Activated naive CD8-positive, alpha-beta T cell (primary cell): ENCODE measurements at regions not wholly inside any gene's neighbourhood (a gene's known extent, or its start where the extent isn't known, plus 50 kb on each side); places are given as distances from the start of the nearest gene placed in this dataset.

Experiments used
- H3K27ac Mint-ChIP-seq: one replicate; pipeline ENCODE4 v1.8.0; 2021; ENCODE audit warnings: mixed read lengths
- H3K27me3 Mint-ChIP-seq: one replicate; pipeline ENCODE4 v1.8.0; 2021; ENCODE audit warnings: mixed read lengths
- H3K36me3 Mint-ChIP-seq: one replicate; pipeline ENCODE4 v1.8.0; 2021; ENCODE audit warnings: mixed read lengths
- H3K4me1 Mint-ChIP-seq: one replicate; pipeline ENCODE4 v1.8.0; 2021; ENCODE audit warnings: low read depth, mixed read lengths
- H3K4me3 Mint-ChIP-seq: one replicate; pipeline ENCODE4 v1.8.0; 2021; ENCODE audit warnings: mild to moderate bottlenecking, mixed read lengths
- H3K9me3 Mint-ChIP-seq: one replicate; pipeline ENCODE4 v1.8.0; 2021; ENCODE audit warnings: low read depth, mixed read lengths

DNA sequence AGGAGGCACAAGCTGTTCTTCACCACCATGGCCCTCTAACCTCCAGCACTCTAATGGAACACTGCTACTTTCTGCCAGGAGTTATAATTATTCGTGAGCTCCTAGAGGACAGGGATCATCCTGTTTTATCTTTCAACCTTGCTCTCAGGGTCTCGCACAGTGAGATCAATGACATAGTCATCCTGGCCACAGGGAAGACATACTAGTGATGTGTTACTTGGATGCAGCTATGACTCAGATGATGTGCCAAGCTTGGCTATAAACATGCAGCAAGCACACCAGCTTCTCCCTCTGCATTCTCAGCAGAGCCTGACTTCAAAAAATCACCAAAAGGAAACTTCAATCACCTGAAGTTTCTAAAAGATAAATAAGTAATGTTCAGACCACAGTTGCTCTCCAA is 203.8 kb upstream of the HES1 start:
- Mint-ChIP-seq H3K27ac (no peak overlapping the region), H3K9me3 (no peaks in the 10 kb centered on the region), H3K4me3 (no peak overlapping the region), H3K36me3 (no peaks in the 10 kb centered on the region), H3K4me1 (no peaks in the 10 kb centered on the region), H3K27me3 (peaks cover 7% of the 10 kb centered on the region)

DNA sequence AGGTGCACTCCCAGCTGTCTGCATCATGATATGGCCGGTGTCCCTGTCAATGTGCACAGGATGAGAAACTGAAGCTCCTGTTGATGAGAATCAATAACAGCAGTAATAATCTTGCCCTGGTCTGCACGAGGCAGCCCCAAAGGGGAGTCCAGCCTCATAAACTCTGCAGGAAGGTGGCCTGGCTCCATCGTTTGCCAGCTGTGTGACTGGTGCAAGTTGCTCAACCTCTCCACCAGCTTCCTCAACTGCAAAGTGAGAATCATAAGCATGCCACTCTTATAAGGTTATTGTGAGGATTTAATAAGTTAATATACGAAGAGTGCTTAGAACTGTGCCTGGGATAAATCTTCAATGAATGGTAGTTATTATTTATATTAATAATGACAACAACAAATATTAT is 203.4 kb upstream of the HES1 start:
- Mint-ChIP-seq H3K9me3 (no peaks in the 10 kb centered on the region), H3K36me3 (no peaks in the 10 kb centered on the region), H3K4me3 (no peak overlapping the region), H3K27ac (no peak overlapping the region), H3K27me3 (peaks cover 7% of the 10 kb centered on the region), H3K4me1 (no peaks in the 10 kb centered on the region)

DNA sequence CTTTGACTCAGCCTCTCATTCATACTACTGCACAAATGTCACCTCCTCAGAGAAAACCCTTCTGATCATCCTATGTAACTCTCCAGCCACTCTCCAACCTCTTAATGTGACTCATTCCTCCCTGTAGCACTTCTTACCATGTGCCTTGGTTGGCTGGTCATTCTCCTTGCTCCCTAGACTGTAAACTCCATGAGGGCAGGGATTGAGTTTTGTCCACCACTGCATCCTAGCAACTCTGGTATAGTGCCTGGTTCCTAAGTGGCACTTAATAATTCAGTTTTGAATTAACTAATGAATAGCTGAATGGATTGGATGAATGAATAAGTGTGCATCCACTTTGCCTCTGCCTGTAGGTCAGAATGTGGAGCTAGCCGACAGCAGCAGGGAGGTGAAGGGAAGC is 202.5 kb upstream of the HES1 start:
- Mint-ChIP-seq H3K4me1 (no peaks in the 10 kb centered on the region), H3K36me3 (no peaks in the 10 kb centered on the region), H3K27ac (no peak overlapping the region), H3K9me3 (no peaks in the 10 kb centered on the region), H3K27me3 (peaks cover 8% of the 10 kb centered on the region), H3K4me3 (no peak overlapping the region)

- H3K27me3 Mint-ChIP-seq, result peaks cover 5% of the 10 kb centered on the region
- no peaks in the 10 kb centered on the region for H3K4me1 Mint-ChIP-seq
- no peak overlapping the region for H3K4me3 Mint-ChIP-seq
- H3K27ac Mint-ChIP-seq, result no peak overlapping the region
- no peaks in the 10 kb centered on the region for H3K9me3 Mint-ChIP-seq
- no peaks in the 10 kb centered on the region for H3K36me3 Mint-ChIP-seq
Observed at GRCh38 chr3:193935916-193936315, 200.0 kb upstream of the HES1 start.

GRCh38 chr3:193938613-193939012 is 197.3 kb upstream of the HES1 start:
- H3K27me3 Mint-ChIP-seq, result peaks cover 5% of the 10 kb centered on the region
- H3K4me1 Mint-ChIP-seq, result no peaks in the 10 kb centered on the region
- H3K9me3 Mint-ChIP-seq, result no peaks in the 10 kb centered on the region
- H3K27ac Mint-ChIP-seq, result no peak overlapping the region
- no peaks in the 10 kb centered on the region for H3K36me3 Mint-ChIP-seq
- no peak overlapping the region for H3K4me3 Mint-ChIP-seq

DNA sequence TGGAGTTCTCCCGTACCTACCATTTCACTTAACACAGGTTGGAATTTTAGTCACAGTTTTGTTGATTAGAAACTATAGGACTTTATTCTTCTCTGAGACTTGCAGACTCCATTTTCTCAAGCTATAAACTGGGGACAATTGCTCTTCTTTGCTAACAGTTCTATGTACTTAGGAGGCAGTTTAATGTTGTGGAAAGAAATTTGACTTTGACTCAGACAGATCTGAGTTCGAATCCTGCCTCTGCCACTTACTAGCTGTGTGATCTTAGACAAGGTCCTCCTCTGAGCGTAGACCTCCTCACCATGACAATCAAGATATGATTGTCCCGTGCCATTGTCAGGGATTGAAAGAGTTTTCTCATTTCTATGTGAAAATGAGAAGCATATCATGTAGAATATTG is 196.4 kb upstream of the HES1 start:
- Mint-ChIP-seq H3K27me3 (peaks cover 5% of the 10 kb centered on the region), H3K9me3 (no peaks in the 10 kb centered on the region), H3K27ac (no peak overlapping the region), H3K4me3 (no peak overlapping the region), H3K4me1 (no peaks in the 10 kb centered on the region), H3K36me3 (no peaks in the 10 kb centered on the region)

GRCh38 chr3:193940526-193940925 is 195.4 kb upstream of the HES1 start:
- H3K36me3 Mint-ChIP-seq, result no peaks in the 10 kb centered on the region
- H3K9me3 Mint-ChIP-seq, result no peaks in the 10 kb centered on the region
- H3K27me3 Mint-ChIP-seq, result peaks cover 1% of the 10 kb centered on the region
- H3K4me3 Mint-ChIP-seq, result no peak overlapping the region
- no peaks in the 10 kb centered on the region for H3K4me1 Mint-ChIP-seq
- no peak overlapping the region for H3K27ac Mint-ChIP-seq

- Mint-ChIP-seq H3K9me3 (no peaks in the 10 kb centered on the region), H3K27ac (no peak overlapping the region), H3K36me3 (no peaks in the 10 kb centered on the region), H3K4me3 (no peak overlapping the region), H3K4me1 (no peaks in the 10 kb centered on the region), H3K27me3 (peaks cover 5% of the 10 kb centered on the region)
Observed at GRCh38 chr3:193941486-193941885, 194.5 kb upstream of the HES1 start.

DNA sequence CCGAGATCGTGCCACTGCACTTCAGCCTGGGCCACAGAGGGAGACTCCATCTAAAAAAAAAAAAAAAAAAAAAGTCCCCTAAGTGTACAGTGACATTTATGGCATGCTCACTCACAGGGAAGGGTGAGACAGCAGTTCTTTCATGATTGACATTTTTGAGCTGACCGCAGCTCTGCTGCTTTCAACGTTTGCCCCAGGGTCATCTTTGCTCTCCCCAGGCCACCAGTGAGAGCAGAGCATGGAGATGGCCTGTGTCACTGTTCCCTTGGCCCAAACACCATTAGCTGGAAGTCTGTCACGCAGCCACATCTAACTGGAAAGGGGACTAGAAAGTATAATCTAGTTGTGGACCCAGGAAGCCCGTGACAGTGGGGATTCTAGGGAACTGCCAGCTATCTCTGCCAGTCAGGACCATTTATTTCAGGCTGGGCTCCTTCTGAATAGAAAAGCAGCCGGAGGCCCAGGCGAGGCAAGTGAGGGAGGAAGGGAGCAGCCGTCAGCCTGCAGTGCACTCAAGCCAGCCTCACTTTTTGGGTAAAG is 193.4 kb upstream of the HES1 start:
- Mint-ChIP-seq H3K36me3 (no peaks in the 10 kb centered on the region), H3K4me1 (no peaks in the 10 kb centered on the region), H3K4me3 (no peak overlapping the region), H3K9me3 (no peaks in the 10 kb centered on the region), H3K27me3 (peaks cover 6% of the 10 kb centered on the region), H3K27ac (no peak overlapping the region)

GRCh38 chr3:193943200-193943599 is 192.7 kb upstream of the HES1 start:
- H3K27me3 Mint-ChIP-seq, result peaks cover 5% of the 10 kb centered on the region
- H3K27ac Mint-ChIP-seq, result no peak overlapping the region
- no peaks in the 10 kb centered on the region for H3K9me3 Mint-ChIP-seq
- H3K36me3 Mint-ChIP-seq, result no peaks in the 10 kb centered on the region
- no peaks in the 10 kb centered on the region for H3K4me1 Mint-ChIP-seq
- H3K4me3 Mint-ChIP-seq, result no peak overlapping the region

DNA sequence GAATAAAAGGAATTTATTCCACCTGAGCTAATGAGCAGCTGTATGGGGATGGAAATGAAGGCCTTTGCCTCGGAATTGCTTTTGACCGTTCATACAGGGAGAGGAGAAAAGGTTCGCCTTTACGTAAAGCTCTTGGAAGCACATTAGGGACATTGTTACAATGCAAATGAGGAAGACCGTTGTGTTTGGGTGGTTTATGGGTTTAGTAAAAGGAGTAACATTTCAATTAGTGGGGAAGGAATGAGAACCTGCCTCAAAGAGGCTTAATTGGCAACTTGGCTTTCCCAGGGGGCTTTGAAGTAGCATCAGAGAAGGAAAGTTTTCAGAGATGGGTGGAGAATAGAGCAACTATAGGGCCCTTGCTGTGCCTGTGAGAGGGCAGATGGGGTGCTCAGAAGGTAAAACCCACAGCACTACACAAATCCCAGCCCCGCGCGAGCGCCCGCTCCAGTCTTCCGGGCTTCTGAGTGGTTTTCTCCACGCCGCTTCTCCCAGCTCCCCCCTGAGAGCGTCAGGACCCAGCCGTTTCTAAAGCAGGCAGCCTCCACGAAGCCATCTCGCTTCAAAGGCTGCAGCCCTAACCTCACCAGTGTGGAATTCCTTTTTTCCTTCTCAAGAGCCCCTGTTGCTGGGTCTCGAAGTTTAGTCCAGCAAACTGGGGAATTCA is 192.0 kb upstream of the HES1 start:
- Mint-ChIP-seq H3K4me1 (no peaks in the 10 kb centered on the region), H3K4me3 (no peak overlapping the region), H3K9me3 (no peaks in the 10 kb centered on the region)

DNA sequence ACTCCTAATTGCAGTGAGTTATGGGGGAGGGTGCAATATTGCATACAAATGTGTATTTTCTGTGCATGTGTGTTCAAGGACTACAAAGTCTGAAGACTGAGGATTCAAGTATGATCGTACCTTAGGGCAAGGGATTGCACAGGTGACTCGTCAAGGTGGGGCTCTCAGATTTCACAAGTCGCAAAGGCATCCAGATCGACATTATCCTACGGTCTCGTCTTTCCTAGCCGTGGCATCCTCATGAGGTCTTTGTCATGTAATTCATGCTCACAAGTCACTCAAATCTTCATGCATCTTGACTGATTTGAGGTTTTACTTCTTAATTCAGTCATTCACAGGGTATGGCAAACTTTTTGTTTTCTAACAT is 191.4 kb upstream of the HES1 start:
- H3K27me3 Mint-ChIP-seq, result peaks cover 6% of the 10 kb centered on the region
- no peaks in the 10 kb centered on the region for H3K9me3 Mint-ChIP-seq
- no peaks in the 10 kb centered on the region for H3K4me1 Mint-ChIP-seq
- H3K36me3 Mint-ChIP-seq, result no peaks in the 10 kb centered on the region
- H3K4me3 Mint-ChIP-seq, result no peak overlapping the region
- no peak overlapping the region for H3K27ac Mint-ChIP-seq

More for the DNA sequence above, 192.0 kb upstream of the HES1 start:
- H3K36me3 Mint-ChIP-seq, result no peaks in the 10 kb centered on the region
- no peak overlapping the region for H3K27ac Mint-ChIP-seq
- H3K27me3 Mint-ChIP-seq, result peaks cover 6% of the 10 kb centered on the region

- Mint-ChIP-seq H3K36me3 (no peaks in the 10 kb centered on the region), H3K27ac (no peak overlapping the region), H3K4me3 (no peak overlapping the region), H3K4me1 (no peaks in the 10 kb centered on the region), H3K27me3 (peaks cover 6% of the 10 kb centered on the region), H3K9me3 (no peaks in the 10 kb centered on the region)
Observed at GRCh38 chr3:193945143-193945542, 190.8 kb upstream of the HES1 start.

DNA sequence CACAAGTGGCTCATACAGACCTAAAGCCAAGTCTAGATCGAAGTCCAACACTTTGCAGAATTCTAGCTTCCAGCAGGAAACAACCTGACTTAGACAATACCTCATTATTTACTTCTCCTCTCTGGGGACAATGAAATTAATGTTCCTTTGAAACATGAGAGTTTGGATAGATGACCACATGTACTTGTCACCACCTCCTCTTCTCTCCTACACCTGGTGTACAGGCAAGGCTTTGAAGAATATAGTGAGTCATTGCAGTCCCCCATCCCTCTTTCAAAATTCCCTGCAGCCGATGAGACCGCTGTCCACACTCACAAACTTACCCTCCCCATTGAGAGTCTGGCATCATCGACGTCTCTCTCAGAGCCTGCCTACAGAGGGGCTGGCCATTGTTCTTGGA is 189.0 kb upstream of the HES1 start:
- H3K27me3 Mint-ChIP-seq, result peaks cover 6% of the 10 kb centered on the region
- H3K27ac Mint-ChIP-seq, result no peak overlapping the region
- no peaks in the 10 kb centered on the region for H3K4me1 Mint-ChIP-seq
- H3K9me3 Mint-ChIP-seq, result no peaks in the 10 kb centered on the region
- no peak overlapping the region for H3K4me3 Mint-ChIP-seq
- no peaks in the 10 kb centered on the region for H3K36me3 Mint-ChIP-seq

DNA sequence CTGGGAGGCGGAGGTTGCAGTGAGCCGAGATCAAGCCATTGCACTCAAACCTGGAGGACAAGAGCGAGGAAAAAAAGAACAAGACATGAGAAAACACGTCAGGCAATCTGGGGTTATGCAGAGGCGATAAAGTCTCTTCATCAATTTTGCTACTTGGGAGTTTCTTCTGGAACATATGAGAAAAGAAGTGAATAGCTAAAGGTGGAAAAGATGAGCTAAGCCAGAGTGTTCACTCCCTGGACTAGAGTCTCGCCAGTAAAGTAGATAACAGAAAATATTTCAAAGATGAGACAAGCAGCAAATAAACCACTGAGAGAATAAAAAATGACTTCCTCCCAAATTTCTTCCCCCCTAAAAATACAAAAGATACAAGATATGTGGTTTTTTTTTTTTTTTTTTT is 188.4 kb upstream of the HES1 start:
- Mint-ChIP-seq H3K36me3 (no peaks in the 10 kb centered on the region), H3K27me3 (peaks cover 6% of the 10 kb centered on the region), H3K4me1 (no peaks in the 10 kb centered on the region), H3K27ac (no peak overlapping the region), H3K9me3 (no peaks in the 10 kb centered on the region), H3K4me3 (no peak overlapping the region)

GRCh38 chr3:193948459-193948858 is 187.5 kb upstream of the HES1 start:
- no peaks in the 10 kb centered on the region for H3K36me3 Mint-ChIP-seq
- no peaks in the 10 kb centered on the region for H3K9me3 Mint-ChIP-seq
- peaks cover 6% of the 10 kb centered on the region for H3K27me3 Mint-ChIP-seq
- H3K27ac Mint-ChIP-seq, result no peak overlapping the region
- no peaks in the 10 kb centered on the region for H3K4me1 Mint-ChIP-seq
- H3K4me3 Mint-ChIP-seq, result no peak overlapping the region
